ENCODE measurements at regions not wholly inside any gene's neighbourhood (a gene's known extent, or its start where the extent isn't known, plus 50 kb on each side); places are given as distances from the start of the nearest gene placed in this dataset.

DNA sequence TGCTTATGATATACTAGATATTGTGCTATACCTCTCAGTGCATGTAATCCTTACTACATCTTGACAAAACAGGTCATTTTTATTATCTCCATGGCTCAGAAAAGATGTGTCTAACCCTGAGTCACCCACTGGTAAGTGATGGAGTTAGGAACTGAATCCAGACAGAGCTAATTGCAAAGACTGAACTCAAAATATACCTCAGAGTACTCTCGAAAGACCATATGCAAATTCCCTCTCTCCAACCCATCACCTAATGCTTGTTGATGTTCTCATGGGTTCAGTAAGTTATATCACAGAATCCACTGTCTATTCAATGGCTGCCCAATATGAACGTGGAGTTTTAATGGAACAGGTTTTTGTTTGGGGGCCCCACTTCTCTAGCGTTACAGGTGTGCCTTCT, 246.0 kb downstream of the PMP22 start:
- H3F3A ChIP-seq (ENCODE audit: insufficient read depth, low read length) = no peaks in the 10 kb centered on the region
- no peaks in the 10 kb centered on the region for H4K20me1 ChIP-seq (ENCODE audit: insufficient read depth, low read length)
- no peak for TF ChIP-seq EZH2 (optimal IDR thresholded peaks at IDR 0.05; ENCODE audit: low read depth, low read length)
- TF ChIP-seq EZH2phosphoT487 (IDR thresholded peaks at IDR 0.05; ENCODE audit: low read length) = no peak
- TF ChIP-seq, protein P1, sequence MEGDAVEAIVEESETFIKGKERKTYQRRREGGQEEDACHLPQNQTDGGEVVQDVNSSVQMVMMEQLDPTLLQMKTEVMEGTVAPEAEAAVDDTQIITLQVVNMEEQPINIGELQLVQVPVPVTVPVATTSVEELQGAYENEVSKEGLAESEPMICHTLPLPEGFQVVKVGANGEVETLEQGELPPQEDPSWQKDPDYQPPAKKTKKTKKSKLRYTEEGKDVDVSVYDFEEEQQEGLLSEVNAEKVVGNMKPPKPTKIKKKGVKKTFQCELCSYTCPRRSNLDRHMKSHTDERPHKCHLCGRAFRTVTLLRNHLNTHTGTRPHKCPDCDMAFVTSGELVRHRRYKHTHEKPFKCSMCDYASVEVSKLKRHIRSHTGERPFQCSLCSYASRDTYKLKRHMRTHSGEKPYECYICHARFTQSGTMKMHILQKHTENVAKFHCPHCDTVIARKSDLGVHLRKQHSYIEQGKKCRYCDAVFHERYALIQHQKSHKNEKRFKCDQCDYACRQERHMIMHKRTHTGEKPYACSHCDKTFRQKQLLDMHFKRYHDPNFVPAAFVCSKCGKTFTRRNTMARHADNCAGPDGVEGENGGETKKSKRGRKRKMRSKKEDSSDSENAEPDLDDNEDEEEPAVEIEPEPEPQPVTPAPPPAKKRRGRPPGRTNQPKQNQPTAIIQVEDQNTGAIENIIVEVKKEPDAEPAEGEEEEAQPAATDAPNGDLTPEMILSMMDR (IDR thresholded peaks at IDR 0.05; ENCODE audit: low read length) = no peak
- no peaks in the 10 kb centered on the region for H3K4me1 ChIP-seq (ENCODE audit: low read length)
- no peaks in the 10 kb centered on the region for H3K27me3 ChIP-seq (replicated peaks; ENCODE audit: insufficient read depth, low read length)
- H3K9ac ChIP-seq (ENCODE audit: low read length) = no peak overlapping the region
- no peak overlapping the region for H3K4me2 ChIP-seq (ENCODE audit: low read depth, low read length)
- no peak overlapping the region for H2AFZ ChIP-seq (ENCODE audit: low read length)
- no peaks in the 10 kb centered on the region for H3K9me2 ChIP-seq (replicated peaks; ENCODE audit: insufficient read depth, low read length)
- H3K27ac ChIP-seq (ENCODE audit: low read length) = no peak overlapping the region
- H3K4me3 ChIP-seq (ENCODE audit: low read length) = no peak overlapping the region
- DNase-seq = no peak
- no peaks in the 10 kb centered on the region for H3K79me2 ChIP-seq (ENCODE audit: low read length)
- H3K9me3 ChIP-seq (replicated peaks; ENCODE audit: insufficient read depth, low read length) = no peaks in the 10 kb centered on the region
- H3K36me3 ChIP-seq (replicated peaks; ENCODE audit: insufficient read depth, low read length) = no peaks in the 10 kb centered on the region

DNA sequence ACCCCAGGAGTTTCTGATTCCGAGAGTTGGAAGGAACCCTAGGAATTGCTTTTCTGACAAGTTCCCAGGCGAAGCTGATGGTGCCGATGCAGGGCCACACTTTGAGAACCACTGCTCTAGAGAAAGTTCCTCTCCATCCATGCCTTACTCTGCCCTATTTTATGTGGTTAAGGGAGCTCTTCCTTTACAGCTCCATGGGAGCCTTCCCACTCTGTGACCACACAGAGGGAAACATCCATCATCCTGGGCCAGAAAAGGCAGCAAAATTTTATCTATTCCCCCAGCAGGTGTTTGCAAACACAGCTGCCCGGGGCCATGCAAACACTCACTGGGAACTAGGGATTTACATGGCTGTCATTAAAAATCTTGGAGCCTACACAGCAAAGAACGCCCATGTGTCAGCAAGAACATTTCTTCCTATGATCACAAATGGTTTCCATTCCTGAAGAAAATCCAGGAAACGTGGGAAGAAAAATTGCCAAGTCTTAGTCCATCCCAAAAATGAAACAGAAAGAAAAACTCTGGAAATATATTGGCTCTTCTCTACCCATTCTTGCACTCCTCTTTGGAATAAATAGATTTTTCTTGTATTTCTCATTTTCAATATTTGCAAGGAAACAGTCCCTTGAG, 252.7 kb downstream of the PMP22 start:
- Histone ChIP-seq H4K20me1 (ENCODE audit: insufficient read depth, low read length) (no peaks in the 10 kb centered on the region), H3K4me1 (ENCODE audit: low read length) (no peaks in the 10 kb centered on the region), H3K27me3 (replicated peaks; ENCODE audit: insufficient read depth, low read length) (no peaks in the 10 kb centered on the region), H3K79me2 (ENCODE audit: low read length) (no peaks in the 10 kb centered on the region), H3K9me2 (replicated peaks; ENCODE audit: insufficient read depth, low read length) (no peaks in the 10 kb centered on the region), H3K9ac (ENCODE audit: low read length) (no peak overlapping the region), H3K36me3 (replicated peaks; ENCODE audit: insufficient read depth, low read length) (no peaks in the 10 kb centered on the region), H3K27ac (ENCODE audit: low read length) (no peak overlapping the region), H3F3A (ENCODE audit: insufficient read depth, low read length) (no peaks in the 10 kb centered on the region), H3K4me2 (ENCODE audit: low read depth, low read length) (no peak overlapping the region), H3K9me3 (replicated peaks; ENCODE audit: insufficient read depth, low read length) (no peaks in the 10 kb centered on the region), H3K4me3 (ENCODE audit: low read length) (no peak overlapping the region), H2AFZ (ENCODE audit: low read length) (no peak overlapping the region)
- no peak for TF ChIP-seq EZH2 (optimal IDR thresholded peaks at IDR 0.05; ENCODE audit: low read depth, low read length)
- TF ChIP-seq, protein P1 (IDR thresholded peaks at IDR 0.05; ENCODE audit: low read length) = no peak
- TF ChIP-seq EZH2phosphoT487 (IDR thresholded peaks at IDR 0.05; ENCODE audit: low read length) = no peak
- no peak for DNase-seq

DNA sequence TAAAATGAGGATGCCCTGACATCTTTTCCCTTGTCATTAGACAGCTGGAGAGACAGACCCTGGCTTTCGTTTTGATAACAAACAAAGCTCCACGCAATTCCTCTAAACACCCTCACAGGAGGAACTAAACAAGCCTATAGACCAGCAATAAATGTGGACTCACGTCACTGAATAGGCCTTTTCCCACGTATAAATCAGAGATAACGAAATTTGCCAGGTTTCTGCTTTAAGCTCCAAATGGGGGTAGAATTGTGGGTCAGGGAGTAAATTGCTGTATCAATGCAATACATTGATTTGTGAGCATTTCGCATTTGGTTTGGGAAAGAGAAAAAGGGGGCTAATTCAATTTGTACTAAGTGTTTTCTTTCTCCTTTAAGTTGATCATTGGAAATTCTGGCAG, 256.0 kb downstream of the PMP22 start:
- H3K9ac ChIP-seq (ENCODE audit: low read length) = no peak overlapping the region
- no peaks in the 10 kb centered on the region for H3K27me3 ChIP-seq (replicated peaks; ENCODE audit: insufficient read depth, low read length)
- H2AFZ ChIP-seq (ENCODE audit: low read length) = no peak overlapping the region
- no peak overlapping the region for H3K4me2 ChIP-seq (ENCODE audit: low read depth, low read length)
- no peaks in the 10 kb centered on the region for H3K79me2 ChIP-seq (ENCODE audit: low read length)
- no peaks in the 10 kb centered on the region for H3K9me3 ChIP-seq (replicated peaks; ENCODE audit: insufficient read depth, low read length)
- DNase-seq = no peak
- no peak for TF ChIP-seq EZH2 (optimal IDR thresholded peaks at IDR 0.05; ENCODE audit: low read depth, low read length)
- TF ChIP-seq EZH2phosphoT487 (IDR thresholded peaks at IDR 0.05; ENCODE audit: low read length) = no peak
- TF ChIP-seq, protein P1 (IDR thresholded peaks at IDR 0.05; ENCODE audit: low read length) = no peak
- no peak overlapping the region for H3K27ac ChIP-seq (ENCODE audit: low read length)
- H3K4me1 ChIP-seq (ENCODE audit: low read length) = no peaks in the 10 kb centered on the region
- no peaks in the 10 kb centered on the region for H4K20me1 ChIP-seq (ENCODE audit: insufficient read depth, low read length)
- H3K36me3 ChIP-seq (replicated peaks; ENCODE audit: insufficient read depth, low read length) = no peaks in the 10 kb centered on the region
- H3F3A ChIP-seq (ENCODE audit: insufficient read depth, low read length) = no peaks in the 10 kb centered on the region
- H3K9me2 ChIP-seq (replicated peaks; ENCODE audit: insufficient read depth, low read length) = no peaks in the 10 kb centered on the region
- H3K4me3 ChIP-seq (ENCODE audit: low read length) = no peak overlapping the region
